ENCODE measurements at regions not wholly inside any gene's neighbourhood (a gene's known extent, or its start where the extent isn't known, plus 50 kb on each side); places are given as distances from the start of the nearest gene placed in this dataset.

DNA sequence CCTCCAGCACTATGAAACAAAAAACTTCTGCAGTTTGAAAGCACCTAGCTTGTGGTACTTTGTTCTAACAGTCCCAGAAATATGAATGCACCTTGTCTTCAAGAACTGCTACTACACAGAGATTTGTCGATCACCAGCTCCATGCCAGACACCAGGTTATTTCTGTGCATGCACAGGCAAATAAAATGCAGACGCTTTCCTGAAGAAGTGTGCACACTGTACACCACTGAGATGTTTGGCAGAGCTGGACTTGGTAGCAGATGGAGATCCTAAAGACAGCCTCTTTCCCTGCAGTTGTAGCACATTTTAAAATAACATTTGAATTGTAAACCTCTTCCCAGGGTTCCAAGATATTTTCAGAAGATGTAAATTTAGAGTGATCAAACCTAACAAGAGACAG is 730.0 kb downstream of the MTRR start:
- H3K9me3 ChIP-seq, result no peaks in the 10 kb centered on the region
- DNase-seq, result no peak
- TF ChIP-seq, protein P1, sequence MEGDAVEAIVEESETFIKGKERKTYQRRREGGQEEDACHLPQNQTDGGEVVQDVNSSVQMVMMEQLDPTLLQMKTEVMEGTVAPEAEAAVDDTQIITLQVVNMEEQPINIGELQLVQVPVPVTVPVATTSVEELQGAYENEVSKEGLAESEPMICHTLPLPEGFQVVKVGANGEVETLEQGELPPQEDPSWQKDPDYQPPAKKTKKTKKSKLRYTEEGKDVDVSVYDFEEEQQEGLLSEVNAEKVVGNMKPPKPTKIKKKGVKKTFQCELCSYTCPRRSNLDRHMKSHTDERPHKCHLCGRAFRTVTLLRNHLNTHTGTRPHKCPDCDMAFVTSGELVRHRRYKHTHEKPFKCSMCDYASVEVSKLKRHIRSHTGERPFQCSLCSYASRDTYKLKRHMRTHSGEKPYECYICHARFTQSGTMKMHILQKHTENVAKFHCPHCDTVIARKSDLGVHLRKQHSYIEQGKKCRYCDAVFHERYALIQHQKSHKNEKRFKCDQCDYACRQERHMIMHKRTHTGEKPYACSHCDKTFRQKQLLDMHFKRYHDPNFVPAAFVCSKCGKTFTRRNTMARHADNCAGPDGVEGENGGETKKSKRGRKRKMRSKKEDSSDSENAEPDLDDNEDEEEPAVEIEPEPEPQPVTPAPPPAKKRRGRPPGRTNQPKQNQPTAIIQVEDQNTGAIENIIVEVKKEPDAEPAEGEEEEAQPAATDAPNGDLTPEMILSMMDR (IDR thresholded peaks at IDR 0.05), result no peak
- TF ChIP-seq POLR2A (IDR thresholded peaks at IDR 0.05), result no peak
- no peaks in the 10 kb centered on the region for H3K27me3 ChIP-seq
- WGBS, 2 donors, result 57 to 89% methylated on average over 2 of the region's 2 CpGs
- no peak overlapping the region for H3K4me3 ChIP-seq
- intact Hi-C loops (cut with DNase I; ENCODE audit: low total_unique reads), result no loop called here
- no peaks in the 10 kb centered on the region for H3K36me3 ChIP-seq (ENCODE audit: low read depth, missing control alignments)
- no peaks in the 10 kb centered on the region for H3K4me1 ChIP-seq
- no peak overlapping the region for H3K27ac ChIP-seq

DNA sequence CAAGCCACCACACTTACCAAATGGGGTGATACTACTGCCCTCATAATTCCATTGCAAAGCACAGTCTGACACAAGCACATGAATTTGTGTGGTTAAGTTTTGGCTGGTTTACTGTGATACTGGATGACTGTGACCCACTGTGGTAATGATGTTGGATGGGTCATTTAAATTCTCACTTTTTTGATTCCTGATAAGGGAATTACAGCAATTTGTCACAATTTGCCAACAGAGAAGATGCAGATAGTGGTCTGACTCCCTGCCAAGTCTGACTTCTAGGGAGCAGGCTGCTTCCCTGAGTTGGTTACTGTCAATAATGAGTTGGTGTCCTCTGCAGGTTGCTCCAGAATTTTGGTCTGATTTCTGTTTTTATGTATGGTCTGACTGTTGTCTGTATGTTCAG is 731.9 kb downstream of the MTRR start:
- TF ChIP-seq, protein P1 (IDR thresholded peaks at IDR 0.05), result no peak
- TF ChIP-seq POLR2A (IDR thresholded peaks at IDR 0.05), result no peak
- Histone ChIP-seq H3K36me3 (ENCODE audit: low read depth, missing control alignments) (no peaks in the 10 kb centered on the region), H3K27me3 (no peaks in the 10 kb centered on the region), H3K4me1 (no peaks in the 10 kb centered on the region), H3K27ac (no peak overlapping the region), H3K4me3 (no peak overlapping the region), H3K9me3 (no peaks in the 10 kb centered on the region)
- no peak for DNase-seq
- intact Hi-C loops (cut with DNase I; ENCODE audit: low total_unique reads), result loop anchor here (5.0 kb wide), 1 partner anchor 276 kb away; no protein-coding TSS in a partner anchor

DNA sequence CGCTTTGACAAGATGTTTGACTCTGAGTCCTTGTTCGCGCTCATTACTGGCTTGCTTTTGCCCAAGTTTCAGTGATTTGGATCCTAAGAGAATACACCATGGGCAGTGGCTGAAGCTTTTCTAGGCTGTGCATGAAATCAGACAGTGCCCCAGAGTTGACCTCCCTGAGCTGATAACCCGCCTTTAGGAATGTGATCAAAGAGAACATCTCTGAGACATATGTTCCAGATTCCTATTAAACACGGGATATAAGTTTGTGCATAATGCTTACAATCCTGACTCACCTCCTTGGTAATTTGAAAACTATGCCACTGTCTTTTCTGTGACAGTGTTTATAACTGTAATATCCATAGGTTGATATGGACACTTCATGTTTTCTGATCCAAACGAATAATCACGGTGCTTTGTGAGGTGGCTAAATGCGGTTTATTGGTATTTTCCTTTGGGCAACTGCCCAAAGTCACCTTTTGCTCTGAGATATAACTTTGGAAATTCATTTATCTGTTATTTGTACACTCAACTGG is 732.9 kb downstream of the MTRR start:
- intact Hi-C loops (cut with DNase I; ENCODE audit: low total_unique reads), result loop anchor here (5.0 kb wide), 1 partner anchor 275 kb away; no protein-coding TSS in a partner anchor
- no peak overlapping the region for H3K27ac ChIP-seq
- no peak overlapping the region for H3K4me3 ChIP-seq
- no peaks in the 10 kb centered on the region for H3K4me1 ChIP-seq
- no peak for DNase-seq
- no peaks in the 10 kb centered on the region for H3K27me3 ChIP-seq
- TF ChIP-seq POLR2A (IDR thresholded peaks at IDR 0.05), result no peak
- TF ChIP-seq, protein P1 (IDR thresholded peaks at IDR 0.05), result no peak
- no peaks in the 10 kb centered on the region for H3K36me3 ChIP-seq (ENCODE audit: low read depth, missing control alignments)
- no peaks in the 10 kb centered on the region for H3K9me3 ChIP-seq
- 83 to 87% methylated on average over 8 of the region's 8 CpGs for WGBS, 2 donors

DNA sequence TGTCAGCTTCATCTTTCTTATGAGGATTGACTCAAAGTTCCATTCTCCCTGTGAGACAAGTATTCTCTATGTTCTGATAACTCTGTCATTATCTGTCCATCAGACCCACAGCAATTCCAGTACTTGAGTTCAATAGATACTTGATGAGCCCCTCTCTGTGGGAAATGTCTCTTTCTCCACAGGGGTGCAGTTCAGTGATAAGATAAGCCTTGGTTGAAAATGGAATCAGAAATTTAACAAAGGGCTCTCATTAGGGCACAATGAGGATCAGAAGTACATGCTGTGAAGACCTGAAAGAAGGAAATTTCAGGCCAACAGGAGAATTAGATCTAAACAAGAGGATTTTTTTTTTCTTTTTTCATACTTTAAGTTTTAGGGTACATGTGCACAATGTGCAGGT is 737.3 kb downstream of the MTRR start:
- no peaks in the 10 kb centered on the region for H3K9me3 ChIP-seq
- H3K36me3 ChIP-seq (ENCODE audit: low read depth, missing control alignments), result no peaks in the 10 kb centered on the region
- intact Hi-C loops (cut with DNase I; ENCODE audit: low total_unique reads), result no loop called here
- no peaks in the 10 kb centered on the region for H3K27me3 ChIP-seq
- H3K4me3 ChIP-seq, result no peak overlapping the region
- DNase-seq, result no peak
- no peak overlapping the region for H3K27ac ChIP-seq
- H3K4me1 ChIP-seq, result no peaks in the 10 kb centered on the region
- no peak for TF ChIP-seq POLR2A (IDR thresholded peaks at IDR 0.05)
- TF ChIP-seq, protein P1 (IDR thresholded peaks at IDR 0.05), result no peak

DNA sequence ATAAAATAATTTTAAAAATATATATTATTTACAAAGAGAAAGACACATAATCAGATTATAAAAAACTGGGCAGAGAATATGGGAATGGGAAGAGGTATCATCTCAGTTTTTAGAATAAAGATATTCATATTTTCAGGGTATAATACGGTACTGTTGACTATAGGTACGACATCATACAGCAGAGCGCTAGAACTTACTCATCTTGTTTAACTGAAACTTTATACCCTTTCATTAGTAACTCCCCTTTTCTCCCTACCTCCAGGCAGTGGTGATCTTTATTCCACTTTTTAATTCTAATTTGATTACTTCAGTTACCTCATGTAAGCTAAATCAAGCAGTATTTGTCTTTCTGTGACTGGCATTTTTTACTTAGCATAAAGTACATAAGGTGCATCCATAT is 742.1 kb downstream of the MTRR start:
- Histone ChIP-seq H3K27ac (no peak overlapping the region), H3K27me3 (no peaks in the 10 kb centered on the region), H3K4me1 (no peaks in the 10 kb centered on the region), H3K4me3 (no peak overlapping the region), H3K9me3 (no peaks in the 10 kb centered on the region), H3K36me3 (ENCODE audit: low read depth, missing control alignments) (no peaks in the 10 kb centered on the region)
- TF ChIP-seq POLR2A (IDR thresholded peaks at IDR 0.05), result no peak
- TF ChIP-seq, protein P1 (IDR thresholded peaks at IDR 0.05), result no peak
- intact Hi-C loops (cut with DNase I; ENCODE audit: low total_unique reads), result no loop called here
- 91 to 94% methylated on average over 3 of the region's 3 CpGs for WGBS, 2 donors
- no peak for DNase-seq
